Neural cell (in vitro differentiated cells): ENCODE measurements at regions not wholly inside any gene's neighbourhood (a gene's known extent, or its start where the extent isn't known, plus 50 kb on each side); places are given as distances from the start of the nearest gene placed in this dataset.

Experiments used
- EP300 ChIP-seq: fragments of 450-650 bp; conservative IDR thresholded peaks from 2 replicates; pipeline ENCODE4 v1.6.1; 2014; ENCODE audit warnings: antibody characterized with exemption, mild to moderate bottlenecking, moderate library complexity; ENCODE audit not compliant: poor library complexity, severe bottlenecking
- EZH2 ChIP-seq: fragments of 200-600, 300-800 bp; shearing (Covaris generic), sonication (generic); IDR thresholded peaks from 2 replicates; pipeline ENCODE4 v1.6.1; 2014; ENCODE audit warnings: antibody characterized with exemption, low read length, borderline replicate concordance, mild to moderate bottlenecking; ENCODE audit not compliant: insufficient read depth, poor library complexity, severe bottlenecking
- MXI1 ChIP-seq: fragments of 450-650 bp; conservative IDR thresholded peaks from 2 replicates; pipeline ENCODE4 v1.6.1; 2014; ENCODE audit warnings: antibody characterized with exemption, mild to moderate bottlenecking; ENCODE audit not compliant: poor library complexity, severe bottlenecking
- POLR2AphosphoS5 ChIP-seq: IDR thresholded peaks from 2 replicates; pipeline ENCODE4 v1.6.1; 2012
- TF ChIP-seq, protein P1 (sequence below): fragments of 450-650 bp; IDR thresholded peaks from 2 replicates; pipeline ENCODE4 v1.5.1; 2014; ENCODE audit warnings: antibody characterized with exemption, mild to moderate bottlenecking, moderate library complexity; ENCODE audit not compliant: poor library complexity, severe bottlenecking

DNA sequence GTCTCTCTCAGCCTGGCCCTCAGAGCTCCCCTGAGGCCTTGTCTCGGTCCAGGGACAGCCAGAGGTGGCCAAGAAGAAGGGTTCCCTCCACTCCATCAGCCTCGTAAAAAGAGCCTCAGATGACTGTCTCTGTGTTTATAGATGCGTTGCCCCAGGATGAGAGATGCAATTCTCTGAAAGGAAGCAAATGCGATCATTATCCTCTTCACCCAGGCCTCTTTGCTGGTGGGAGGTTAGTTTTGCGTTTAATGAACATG lies 90.4 kb downstream of the YTHDF1 start:
- TF ChIP-seq, protein P1, sequence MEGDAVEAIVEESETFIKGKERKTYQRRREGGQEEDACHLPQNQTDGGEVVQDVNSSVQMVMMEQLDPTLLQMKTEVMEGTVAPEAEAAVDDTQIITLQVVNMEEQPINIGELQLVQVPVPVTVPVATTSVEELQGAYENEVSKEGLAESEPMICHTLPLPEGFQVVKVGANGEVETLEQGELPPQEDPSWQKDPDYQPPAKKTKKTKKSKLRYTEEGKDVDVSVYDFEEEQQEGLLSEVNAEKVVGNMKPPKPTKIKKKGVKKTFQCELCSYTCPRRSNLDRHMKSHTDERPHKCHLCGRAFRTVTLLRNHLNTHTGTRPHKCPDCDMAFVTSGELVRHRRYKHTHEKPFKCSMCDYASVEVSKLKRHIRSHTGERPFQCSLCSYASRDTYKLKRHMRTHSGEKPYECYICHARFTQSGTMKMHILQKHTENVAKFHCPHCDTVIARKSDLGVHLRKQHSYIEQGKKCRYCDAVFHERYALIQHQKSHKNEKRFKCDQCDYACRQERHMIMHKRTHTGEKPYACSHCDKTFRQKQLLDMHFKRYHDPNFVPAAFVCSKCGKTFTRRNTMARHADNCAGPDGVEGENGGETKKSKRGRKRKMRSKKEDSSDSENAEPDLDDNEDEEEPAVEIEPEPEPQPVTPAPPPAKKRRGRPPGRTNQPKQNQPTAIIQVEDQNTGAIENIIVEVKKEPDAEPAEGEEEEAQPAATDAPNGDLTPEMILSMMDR: no peak
- TF ChIP-seq EZH2 (no peak), POLR2AphosphoS5 (no peak), EP300 (no peak), MXI1 (no peak)
